Kidney (tissue), 13 donors: ENCODE measurements at regions not wholly inside any gene's neighbourhood (a gene's known extent, or its start where the extent isn't known, plus 50 kb on each side); places are given as distances from the start of the nearest gene placed in this dataset.
"Not testable (repeated sequence)": the region's sequence is repeated elsewhere in the genome, so short reads cannot be mapped to it uniquely, and the experiment has no call there.

Experiments
- DNase-seq, 5 donors: peaks; one replicate each; pipeline ENCODE4 v3.0.0-alpha.2; 2013 to 2020
- FAIRE-seq: peaks from 2 replicates; lab custom pipeline; 2012; peaks lifted over from hg19 to GRCh38; lab: Jason Lieb, UNC
- H3K27ac ChIP-seq, 2 donors: one replicate each; pipeline ENCODE4 v1.7.0; 2013; ENCODE audit warnings: low read depth in 2 of 2, low read length in 2 of 2, inconsistent platforms in 1 of 2
- H3K27me3 ChIP-seq: one replicate; pipeline ENCODE4 v1.7.1; 2013; ENCODE audit warnings: low read length, inconsistent platforms; ENCODE audit not compliant: control insufficient read depth, insufficient read depth
- H3K36me3 ChIP-seq, 3 donors: one replicate each; pipeline versions ENCODE4 v1.7.0 to v1.7.1; 2013; ENCODE audit warnings: low read length in 3 of 3, control low read depth in 1 of 3, inconsistent platforms in 1 of 3; ENCODE audit not compliant: insufficient read depth in 3 of 3, control insufficient read depth in 2 of 3
- H3K4me1 ChIP-seq, 3 donors: one replicate each; pipeline versions ENCODE4 v1.7.0 to v1.7.1; 2013; ENCODE audit warnings: low read length in 3 of 3, inconsistent platforms in 1 of 3, low read depth in 1 of 3; ENCODE audit not compliant: control insufficient read depth in 2 of 3, insufficient read depth in 2 of 3
- H3K4me3 ChIP-seq, 3 donors: one replicate each; pipeline versions ENCODE4 v1.7.0 to v1.8.1; 2013; ENCODE audit warnings: low read length in 3 of 3, control low read depth in 1 of 3, inconsistent platforms in 1 of 3
- H3K9ac ChIP-seq, 3 donors: one replicate each; pipeline versions ENCODE4 v1.7.0 to v1.7.1; 2013; ENCODE audit warnings: low read length in 3 of 3, control low read depth in 1 of 3, inconsistent platforms in 1 of 3
- H3K9me3 ChIP-seq, 3 donors: one replicate each; pipeline versions ENCODE4 v1.7.0 to v1.7.1; 2013; ENCODE audit warnings: low read length in 3 of 3, control low read depth in 1 of 3, inconsistent platforms in 1 of 3; ENCODE audit not compliant: control insufficient read depth in 2 of 3, insufficient read depth in 1 of 3
- intact Hi-C: fragments of 100-400 bp; cut with DNase I; formaldehyde crosslinking; loops from one replicate; pipeline ENCODE4 v1.11.1; 2022
- TF ChIP-seq, protein P1 (sequence below): IDR thresholded peaks from 3 replicates; pipeline ENCODE4 v1.5.1; 2012; ENCODE audit warnings: mild to moderate bottlenecking, moderate library complexity, borderline replicate concordance; ENCODE audit not compliant: insufficient read depth; ENCODE audit errors: extremely low read depth
- donor health status: control.
- donor health status: control.
- donor health status: control.
- donor health status: control.
- donor health status: control.
- donor health status: DM: yes; HTN: yes; CAD: no.
- donor health status: Normal renal cell carcinoma (clear cell type).

DNA sequence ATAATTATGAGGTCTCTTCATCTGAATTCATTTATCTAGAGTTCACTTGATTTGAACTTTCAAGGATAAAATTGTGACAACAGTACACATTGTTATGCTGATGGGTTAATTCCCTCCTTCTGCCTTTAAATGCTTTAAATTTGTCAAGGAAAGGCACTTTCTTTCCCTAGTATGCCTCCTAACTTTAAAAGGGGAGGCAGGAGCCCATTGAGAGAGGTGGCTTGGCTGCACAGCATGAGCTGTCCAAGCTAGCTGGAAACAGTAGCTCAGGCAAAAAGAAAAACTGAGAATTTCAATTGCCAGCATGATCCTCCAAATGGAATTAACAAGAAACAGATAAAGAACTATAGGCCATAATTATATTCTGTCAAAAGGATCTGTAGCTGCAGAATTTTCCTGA lies 243.3 kb upstream of the GRIK2 start:
- intact Hi-C loops = no loop called here
- TF ChIP-seq, protein P1, sequence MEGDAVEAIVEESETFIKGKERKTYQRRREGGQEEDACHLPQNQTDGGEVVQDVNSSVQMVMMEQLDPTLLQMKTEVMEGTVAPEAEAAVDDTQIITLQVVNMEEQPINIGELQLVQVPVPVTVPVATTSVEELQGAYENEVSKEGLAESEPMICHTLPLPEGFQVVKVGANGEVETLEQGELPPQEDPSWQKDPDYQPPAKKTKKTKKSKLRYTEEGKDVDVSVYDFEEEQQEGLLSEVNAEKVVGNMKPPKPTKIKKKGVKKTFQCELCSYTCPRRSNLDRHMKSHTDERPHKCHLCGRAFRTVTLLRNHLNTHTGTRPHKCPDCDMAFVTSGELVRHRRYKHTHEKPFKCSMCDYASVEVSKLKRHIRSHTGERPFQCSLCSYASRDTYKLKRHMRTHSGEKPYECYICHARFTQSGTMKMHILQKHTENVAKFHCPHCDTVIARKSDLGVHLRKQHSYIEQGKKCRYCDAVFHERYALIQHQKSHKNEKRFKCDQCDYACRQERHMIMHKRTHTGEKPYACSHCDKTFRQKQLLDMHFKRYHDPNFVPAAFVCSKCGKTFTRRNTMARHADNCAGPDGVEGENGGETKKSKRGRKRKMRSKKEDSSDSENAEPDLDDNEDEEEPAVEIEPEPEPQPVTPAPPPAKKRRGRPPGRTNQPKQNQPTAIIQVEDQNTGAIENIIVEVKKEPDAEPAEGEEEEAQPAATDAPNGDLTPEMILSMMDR = no peak
- Histone ChIP-seq H3K9ac (no peak overlapping the region), H3K4me3 (no peak overlapping the region), H3K9me3 (no peaks in the 10 kb centered on the region), H3K4me1 (no peaks in the 10 kb centered on the region), H3K36me3 (no peaks in the 10 kb centered on the region), H3K27ac (no peak overlapping the region), H3K27me3 (no peaks in the 10 kb centered on the region)
- DNase-seq (no peak), FAIRE-seq (no peak)

DNA sequence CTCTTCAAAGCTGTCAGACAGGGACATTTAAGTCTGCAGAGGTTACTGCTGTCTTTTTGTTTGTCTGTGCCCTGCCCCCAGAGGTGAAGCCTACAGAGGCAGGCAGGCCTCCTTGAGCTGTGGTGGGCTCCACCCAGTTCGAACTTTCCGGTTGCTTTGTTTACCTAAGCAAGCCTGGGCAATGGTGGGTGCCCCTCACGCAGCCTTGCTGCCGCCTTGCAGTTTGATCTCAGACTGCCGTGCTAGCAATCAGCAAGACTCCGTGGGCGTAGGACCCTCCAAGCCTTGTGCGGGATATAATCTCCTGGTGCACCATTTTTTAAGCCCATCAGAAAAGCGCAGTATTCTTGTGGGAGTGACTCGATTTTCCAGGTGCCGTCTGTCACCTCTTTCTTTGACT lies 235.9 kb upstream of the GRIK2 start:
- H3K27ac ChIP-seq, DNase-seq, H3K4me3 ChIP-seq, H3K27me3 ChIP-seq, H3K4me1 ChIP-seq, intact Hi-C loops, H3K36me3 ChIP-seq, H3K9ac ChIP-seq, H3K9me3 ChIP-seq, FAIRE-seq: not testable (repeated sequence)

DNA sequence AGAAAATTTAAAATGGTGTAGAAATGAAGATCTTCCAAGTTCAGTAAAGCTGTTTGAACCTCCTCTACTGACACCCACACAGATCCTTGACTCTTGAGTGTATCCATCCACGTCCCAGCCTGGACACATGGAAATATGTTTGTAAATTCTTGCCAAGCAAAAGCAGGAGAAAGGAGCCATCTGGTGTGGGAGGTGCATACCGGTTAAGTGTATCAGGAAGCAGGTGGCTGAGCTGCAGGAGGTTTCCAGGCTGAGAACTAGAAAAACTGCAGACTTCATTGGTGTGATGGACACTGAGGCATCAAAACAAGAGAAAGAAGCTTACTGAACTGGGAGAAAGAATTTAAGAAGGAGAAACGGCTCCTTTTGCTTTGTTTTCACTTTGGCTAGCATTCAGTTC lies 229.9 kb upstream of the GRIK2 start:
- Histone ChIP-seq H3K9ac (no peak overlapping the region), H3K27me3 (no peaks in the 10 kb centered on the region), H3K27ac (no peak overlapping the region), H3K9me3 (no peaks in the 10 kb centered on the region), H3K36me3 (no peaks in the 10 kb centered on the region), H3K4me3 (no peak overlapping the region), H3K4me1 (no peaks in the 10 kb centered on the region)
- FAIRE-seq = no peak
- intact Hi-C loops = no loop called here
- peak in 1 of 5 donors; percentile 2 for DNase-seq
- TF ChIP-seq, protein P1 = no peak

DNA sequence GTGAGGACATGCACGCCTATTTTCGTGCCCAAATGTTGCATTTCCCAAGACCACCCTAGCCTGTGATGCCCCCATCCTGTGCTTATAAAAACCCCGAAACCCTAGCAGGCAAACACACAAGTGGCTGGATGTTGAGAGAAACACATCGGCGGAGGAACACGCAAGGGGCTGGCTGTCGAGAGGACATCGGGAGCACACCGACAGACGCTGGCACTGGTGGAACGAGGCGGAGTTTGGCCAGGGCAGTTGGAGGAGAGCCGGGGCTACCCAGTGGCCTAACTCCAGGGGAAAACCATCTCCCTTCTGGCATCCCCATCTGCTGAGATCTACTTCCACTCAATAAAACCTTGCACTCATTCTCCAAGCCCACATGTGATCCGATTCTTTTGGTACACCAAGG lies 225.9 kb upstream of the GRIK2 start:
- no peaks in the 10 kb centered on the region for H3K36me3 ChIP-seq
- intact Hi-C loops = no loop called here
- no peak overlapping the region for H3K9ac ChIP-seq
- H3K4me1 ChIP-seq = no peaks in the 10 kb centered on the region
- FAIRE-seq (no peak), DNase-seq (peak in 1 of 5 donors; percentile 58)
- no peak overlapping the region for H3K27ac ChIP-seq
- TF ChIP-seq, protein P1 = no peak
- H3K9me3 ChIP-seq = no peaks in the 10 kb centered on the region
- no peak overlapping the region for H3K4me3 ChIP-seq
- no peaks in the 10 kb centered on the region for H3K27me3 ChIP-seq

DNA sequence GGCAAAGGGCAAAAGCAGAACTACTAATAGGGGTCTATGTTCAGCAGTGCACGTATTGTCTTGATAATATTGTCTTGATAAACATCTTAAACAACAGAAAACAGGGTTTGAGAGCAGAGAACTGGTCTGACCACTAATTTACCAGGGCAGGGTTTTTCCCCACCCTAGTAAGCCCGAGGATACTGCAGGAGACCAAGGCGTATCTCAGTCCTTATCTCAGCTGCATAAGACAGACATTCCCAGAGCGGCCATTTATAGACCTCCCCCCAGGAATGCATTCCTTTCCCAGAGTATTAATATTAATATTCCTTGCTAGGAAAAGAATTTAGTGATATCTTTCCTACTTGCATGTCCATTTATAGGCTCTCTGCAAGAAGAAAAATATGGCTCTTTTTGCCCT lies 222.5 kb upstream of the GRIK2 start:
- H3K4me1 ChIP-seq, H3K9me3 ChIP-seq, FAIRE-seq, H3K27me3 ChIP-seq, H3K9ac ChIP-seq, DNase-seq, H3K36me3 ChIP-seq, H3K27ac ChIP-seq, intact Hi-C loops, H3K4me3 ChIP-seq: not testable (repeated sequence)
